Common myeloid progenitor, CD34-positive (primary cell): ENCODE measurements at regions not wholly inside any gene's neighbourhood (a gene's known extent, or its start where the extent isn't known, plus 50 kb on each side); places are given as distances from the start of the nearest gene placed in this dataset.

Experiments used
- CTCF ChIA-PET: fragments of 350-600 bp; sonication (Branson Sonifier 250); formaldehyde crosslinking; loops from one replicate; lab custom pipeline; 2021; ENCODE audit warnings: antibody characterized with exemption; lab: Charles Lee
- POLR2A ChIA-PET: fragments of 350-600 bp; sonication (Branson Sonifier 250); formaldehyde crosslinking; loops from one replicate; lab custom pipeline; 2021; ENCODE audit warnings: antibody characterized with exemption; lab: Charles Lee
- DNase-seq, 3 donors: peaks; one replicate each; pipeline versions ENCODE4 v3.0.0 to v3.0.0-alpha.2; 2013
- H3K27ac ChIP-seq, 2 experiments: 1 replicate in 1 of 2; 2 replicates in 1 of 2; pipeline ENCODE4 v1.7.0; 2013; ENCODE audit warnings: inconsistent platforms in 2 of 2, low read length in 2 of 2, mild to moderate bottlenecking in 2 of 2, low read depth in 1 of 2, moderate library complexity in 1 of 2; ENCODE audit not compliant: severe bottlenecking in 2 of 2, insufficient read depth in 1 of 2, poor library complexity in 1 of 2
- H3K27me3 ChIP-seq, 5 experiments: replicated peaks in 2 of 5; 1 replicate in 3 of 5; 2 replicates in 2 of 5; pipeline versions ENCODE4 v1.6.1 to v1.7.0; 2013; ENCODE audit warnings: low read length in 4 of 5, mild to moderate bottlenecking in 2 of 5, moderate library complexity in 2 of 5, inconsistent platforms in 1 of 5; ENCODE audit not compliant: insufficient read depth in 5 of 5, control insufficient read depth in 4 of 5
- H3K36me3 ChIP-seq, 4 experiments: 1 replicate in 2 of 4; 2 replicates in 2 of 4; pipeline versions ENCODE4 v1.6.1 to v1.7.0; 2013; ENCODE audit warnings: low read length in 3 of 4, control low read depth in 1 of 4, mild to moderate bottlenecking in 1 of 4; ENCODE audit not compliant: control insufficient read depth in 4 of 4, insufficient read depth in 4 of 4
- H3K4me1 ChIP-seq, 4 experiments: 1 replicate in 3 of 4; 2 replicates in 1 of 4; pipeline versions ENCODE4 v1.6.1 to v1.7.1; 2013; ENCODE audit warnings: low read length in 3 of 4, mild to moderate bottlenecking in 3 of 4, control low read depth in 1 of 4, inconsistent platforms in 1 of 4, moderate library complexity in 1 of 4; ENCODE audit not compliant: control insufficient read depth in 4 of 4, insufficient read depth in 4 of 4; ENCODE audit errors: control extremely low read depth in 1 of 4
- H3K4me3 ChIP-seq, 7 experiments: 1 replicate in 4 of 7; 2 replicates in 3 of 7; pipeline versions ENCODE4 v1.5.1 to v1.7.0; 2013; ENCODE audit warnings: mild to moderate bottlenecking in 7 of 7, low read length in 6 of 7, moderate library complexity in 6 of 7, inconsistent platforms in 2 of 7, low read depth in 2 of 7, control low read depth in 1 of 7; ENCODE audit not compliant: insufficient read depth in 4 of 7, control insufficient read depth in 1 of 7; ENCODE audit errors: extremely low read depth in 1 of 7
- H3K9me3 ChIP-seq, 5 experiments: 1 replicate in 4 of 5; 2 replicates in 1 of 5; pipeline versions ENCODE4 v1.6.1 to v1.7.1; 2013; ENCODE audit warnings: low read length in 4 of 5, mild to moderate bottlenecking in 2 of 5, inconsistent platforms in 1 of 5, low read depth in 1 of 5, moderate library complexity in 1 of 5; ENCODE audit not compliant: control insufficient read depth in 4 of 5, insufficient read depth in 2 of 5; ENCODE audit errors: control extremely low read depth in 1 of 5
- WGBS: methylation state at CpG from one replicate; pipeline ENCODE4 v1.1.5; 2013; ENCODE audit not compliant: insufficient coverage; 5-methylcytosine and 5-hydroxymethylcytosine counted together

DNA sequence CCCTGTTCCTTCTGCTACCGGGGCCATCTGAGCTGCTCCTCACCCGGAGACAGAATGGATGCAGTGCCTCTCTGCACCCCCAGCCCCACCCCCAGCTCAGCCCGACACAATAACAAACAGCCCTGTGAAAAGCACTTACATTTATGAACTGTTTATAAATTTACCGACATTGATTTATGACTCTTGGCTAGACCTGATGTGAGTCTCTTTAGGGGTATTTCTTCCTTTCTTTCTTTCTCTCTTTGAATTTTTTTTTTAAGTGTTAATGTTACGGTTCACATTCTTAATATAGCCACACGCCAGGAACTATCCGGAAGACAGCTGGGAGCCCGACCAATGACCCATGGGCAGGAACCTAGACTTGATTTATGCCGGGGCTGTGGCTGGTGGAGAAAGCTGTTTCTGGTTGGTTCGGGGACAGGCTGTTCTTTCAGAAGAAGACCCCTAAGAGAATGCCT is 266.3 kb downstream of the CDC5L start:
- H3K27ac ChIP-seq = no peak overlapping the region

DNA sequence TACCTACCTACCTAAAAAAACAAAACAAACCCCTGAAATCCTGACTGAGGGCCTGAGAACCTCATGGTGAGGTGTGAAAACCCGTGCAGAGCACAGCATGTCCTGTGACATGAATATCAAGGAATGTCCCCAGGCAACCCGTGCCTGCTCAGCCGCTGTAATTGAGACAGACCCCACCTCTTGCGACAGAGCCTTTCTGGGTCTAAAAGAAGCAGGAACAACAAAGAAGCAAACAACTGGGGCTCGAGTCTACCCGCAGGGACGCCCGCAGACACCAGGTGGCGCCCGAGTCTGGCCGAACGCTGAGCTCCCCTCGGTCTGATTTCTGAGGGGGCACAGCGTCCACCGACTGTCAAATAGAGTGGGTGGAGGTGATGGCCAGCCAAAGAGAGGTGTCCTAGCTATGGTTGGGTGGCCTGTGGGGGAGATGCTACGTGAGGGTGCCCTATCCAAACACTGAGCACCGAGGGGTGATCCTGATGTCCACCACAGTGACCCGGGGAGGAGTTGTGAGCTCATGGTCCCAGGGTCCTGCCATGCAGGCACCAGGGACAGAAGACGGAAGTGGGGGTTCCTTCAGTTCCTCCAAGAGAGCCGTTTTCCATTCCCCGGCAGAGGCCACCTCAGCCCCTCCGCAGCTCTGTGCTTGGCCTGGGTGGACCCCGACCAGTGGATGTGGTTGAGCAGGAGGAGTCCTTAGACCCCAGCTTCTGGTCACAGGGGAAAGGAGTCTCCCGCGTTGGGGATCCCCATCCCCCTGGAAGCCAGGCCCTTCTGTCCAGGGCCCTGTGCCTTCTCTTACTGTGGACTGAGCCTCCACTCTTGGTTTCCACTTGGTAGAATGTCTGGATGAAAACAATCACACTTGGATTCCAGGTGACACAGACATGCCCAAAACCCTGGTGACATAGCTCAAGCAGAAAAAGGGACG is 268.2 kb downstream of the CDC5L start:
- H3K4me3 ChIP-seq = peak overlapping the region in 3 of 7 experiments; percentile 27 to 53 (median 35)
- H3K9me3 ChIP-seq = peaks cover 0 to 2% (median 0%) of the 10 kb centered on the region in 5 experiments
- ChIA-PET CTCF (interaction anchor here (0.7 to 7.0 kb wide), 28 partner anchors 9 to 1278 kb away, joined by 3 to 39 read pairs (median 4); no protein-coding TSS in a partner anchor), POLR2A (no interaction called here)
- peak; percentile 75 to 88 (median 87) for DNase-seq
- H3K36me3 ChIP-seq = no peaks in the 10 kb centered on the region
- no peaks in the 10 kb centered on the region for H3K27me3 ChIP-seq
- WGBS = 29% methylated on average over 25 of the region's 26 CpGs
- no peak overlapping the region for H3K27ac ChIP-seq
- peaks cover 0 to 23% (median 16%) of the 10 kb centered on the region in 4 experiments for H3K4me1 ChIP-seq

More for the DNA sequence above, 266.3 kb downstream of the CDC5L start:
- peaks cover 0 to 23% (median 16%) of the 10 kb centered on the region in 4 experiments for H3K4me1 ChIP-seq
- ChIA-PET CTCF (interaction anchor here (1.5 to 7.0 kb wide), 7 partner anchors 22 to 1269 kb away, joined by 4 to 39 read pairs (median 10); no protein-coding TSS in a partner anchor), POLR2A (no interaction called here)
- 0% methylated on average over 3 of the region's 10 CpGs for WGBS
- H3K4me3 ChIP-seq = peak overlapping the region in 4 of 7 experiments; percentile 19 to 63 (median 44)
- H3K9me3 ChIP-seq = peaks cover 0 to 2% (median 0%) of the 10 kb centered on the region in 5 experiments
- no peaks in the 10 kb centered on the region for H3K36me3 ChIP-seq
- DNase-seq = peak; percentile 6 to 69 (median 52)
- no peaks in the 10 kb centered on the region for H3K27me3 ChIP-seq

DNA sequence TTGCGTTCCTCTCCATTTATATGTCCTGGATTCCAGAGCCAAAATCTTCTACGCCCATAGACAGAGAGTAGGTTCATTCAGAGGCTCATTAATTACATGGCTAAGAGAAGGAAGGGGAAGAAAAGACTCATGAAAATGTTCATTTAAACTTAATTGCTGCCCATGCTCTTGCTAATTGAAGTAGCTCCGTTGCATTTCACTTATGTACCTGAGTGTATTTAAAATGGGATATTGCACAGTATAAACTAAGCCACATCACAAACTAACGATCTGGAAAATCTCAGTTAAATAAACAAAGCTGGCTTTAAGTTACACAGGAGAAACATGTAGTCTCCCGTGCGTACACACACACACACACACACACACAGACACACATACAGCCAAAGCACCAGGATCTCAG is 269.2 kb downstream of the CDC5L start:
- H3K4me3 ChIP-seq = no peak overlapping the region
- H3K27me3 ChIP-seq = no peaks in the 10 kb centered on the region
- no peak for DNase-seq
- peaks cover 0 to 23% (median 16%) of the 10 kb centered on the region in 4 experiments for H3K4me1 ChIP-seq
- peaks cover 0 to 2% (median 0%) of the 10 kb centered on the region in 5 experiments for H3K9me3 ChIP-seq
- no peak overlapping the region for H3K27ac ChIP-seq
- POLR2A ChIA-PET = interaction anchor here (0.6 kb wide), 1 partner anchor 89 kb away, joined by 4 read pairs; no protein-coding TSS in a partner anchor
- CTCF ChIA-PET = interaction anchor here (1.0 to 7.0 kb wide), 14 partner anchors 8 to 1266 kb away, joined by 3 to 39 read pairs (median 6); no protein-coding TSS in a partner anchor
- WGBS = 99% methylated on average over 5 of the region's 6 CpGs
- no peaks in the 10 kb centered on the region for H3K36me3 ChIP-seq

DNA sequence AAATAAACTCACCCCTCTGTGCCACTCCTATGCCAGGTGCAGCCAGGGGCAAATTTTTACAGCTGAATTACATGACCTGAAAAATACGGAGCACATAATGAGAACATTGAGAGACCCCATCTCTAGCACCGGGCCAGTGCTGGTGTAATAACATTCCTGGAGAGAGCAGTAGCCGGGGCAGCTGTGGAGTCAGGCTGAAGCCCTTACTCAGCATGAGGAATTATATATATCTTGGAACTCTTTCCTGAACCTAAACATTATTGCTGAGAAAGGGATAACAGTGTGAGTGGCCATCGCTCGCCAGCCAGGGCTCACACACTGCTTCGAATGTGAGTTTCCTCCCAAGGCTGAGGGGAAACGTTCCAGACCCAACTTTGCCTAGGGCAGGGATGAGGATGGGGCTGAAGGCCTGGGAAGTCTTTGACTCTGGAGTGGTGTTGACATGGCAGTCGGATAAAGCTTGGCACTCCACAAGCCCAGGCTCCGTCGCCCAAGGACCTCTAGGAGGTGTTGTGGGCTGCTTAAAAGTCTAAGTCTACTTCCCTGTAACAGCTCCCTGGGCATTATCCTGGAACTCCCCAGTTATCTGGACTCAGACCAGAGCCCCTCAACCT is 269.8 kb downstream of the CDC5L start:
- ChIA-PET POLR2A (interaction anchor here (0.6 kb wide), 1 partner anchor 88 kb away, joined by 4 read pairs; no protein-coding TSS in a partner anchor), CTCF (interaction anchor here (1.3 to 7.0 kb wide), 9 partner anchors 7 to 1266 kb away, joined by 4 to 39 read pairs (median 8); no protein-coding TSS in a partner anchor)
- DNase-seq = no peak

DNA sequence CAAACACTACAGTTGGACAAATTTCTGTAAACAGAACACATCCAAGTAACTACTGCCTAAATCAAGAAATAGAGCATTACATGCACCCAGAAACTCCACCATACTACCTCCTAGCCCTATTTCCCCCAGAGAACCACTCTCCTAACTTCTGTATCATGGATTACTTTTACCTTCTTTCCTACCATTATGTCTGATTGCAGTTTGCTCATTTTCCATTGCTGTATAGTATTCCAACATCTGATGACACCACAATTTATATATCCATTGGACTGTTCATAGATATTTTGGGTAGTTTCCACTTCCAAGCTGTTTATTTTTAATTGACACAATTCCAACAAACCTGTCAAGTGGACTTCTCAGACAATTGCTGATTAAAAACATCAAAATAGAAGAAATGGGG is 271.1 kb downstream of the CDC5L start:
- H3K4me3 ChIP-seq = no peak overlapping the region
- peaks cover 0 to 25% (median 14%) of the 10 kb centered on the region in 4 experiments for H3K4me1 ChIP-seq
- H3K36me3 ChIP-seq = no peaks in the 10 kb centered on the region
- ChIA-PET POLR2A (no interaction called here), CTCF (interaction anchor here (1.5 kb wide), 1 partner anchor 9 kb away, joined by 3 read pairs; no protein-coding TSS in a partner anchor)
- peaks cover 0 to 2% (median 0%) of the 10 kb centered on the region in 5 experiments for H3K9me3 ChIP-seq
- no peak for DNase-seq
- no peak overlapping the region for H3K27ac ChIP-seq
- no peaks in the 10 kb centered on the region for H3K27me3 ChIP-seq

More for the DNA sequence above, 269.8 kb downstream of the CDC5L start:
- H3K4me3 ChIP-seq = no peak overlapping the region
- peaks cover 0 to 2% (median 0%) of the 10 kb centered on the region in 5 experiments for H3K9me3 ChIP-seq
- H3K36me3 ChIP-seq = no peaks in the 10 kb centered on the region
- 95% methylated on average over 8 of the region's 10 CpGs for WGBS
- H3K4me1 ChIP-seq = peaks cover 0 to 24% (median 16%) of the 10 kb centered on the region in 4 experiments
- no peak overlapping the region for H3K27ac ChIP-seq
- no peaks in the 10 kb centered on the region for H3K27me3 ChIP-seq

DNA sequence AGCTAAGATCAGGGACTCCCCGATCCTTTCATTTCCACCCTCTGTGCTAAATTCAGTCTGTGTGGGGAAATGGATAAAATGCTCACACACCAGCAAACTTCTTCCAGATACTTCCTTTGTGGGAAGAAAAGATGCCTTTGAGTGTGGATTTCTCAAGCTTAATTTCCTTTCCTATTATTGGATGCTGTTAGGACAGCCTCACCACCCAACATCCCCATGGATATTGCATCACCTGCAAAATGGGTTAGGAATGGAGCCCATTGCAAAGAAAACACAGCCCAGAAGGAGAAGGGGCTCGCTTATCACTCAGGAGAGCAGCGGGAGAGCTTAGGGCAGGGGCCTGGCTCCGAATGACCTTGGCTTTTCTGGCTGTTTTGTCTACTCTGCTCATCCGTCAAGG is 272.2 kb downstream of the CDC5L start:
- peaks cover 0 to 2% (median 0%) of the 10 kb centered on the region in 5 experiments for H3K9me3 ChIP-seq
- H3K4me1 ChIP-seq = peaks cover 0 to 15% (median 4%) of the 10 kb centered on the region in 4 experiments
- no peaks in the 10 kb centered on the region for H3K36me3 ChIP-seq
- H3K27ac ChIP-seq = no peak overlapping the region
- POLR2A ChIA-PET = no interaction called here
- no peaks in the 10 kb centered on the region for H3K27me3 ChIP-seq
- no peak for DNase-seq
- H3K4me3 ChIP-seq = no peak overlapping the region
- 96% methylated on average over 3 of the region's 5 CpGs for WGBS
- CTCF ChIA-PET = interaction anchor here (0.7 to 1.5 kb wide), 4 partner anchors 8 to 26 kb away, joined by 3 read pairs; no protein-coding TSS in a partner anchor
